ENCODE measurements at regions not wholly inside any gene's neighbourhood (a gene's known extent, or its start where the extent isn't known, plus 50 kb on each side); places are given as distances from the start of the nearest gene placed in this dataset.

GRCh38 chr19:13556552-13556951, 50.3 kb upstream of the CACNA1A start (continued):
- TF ChIP-seq, protein P1, sequence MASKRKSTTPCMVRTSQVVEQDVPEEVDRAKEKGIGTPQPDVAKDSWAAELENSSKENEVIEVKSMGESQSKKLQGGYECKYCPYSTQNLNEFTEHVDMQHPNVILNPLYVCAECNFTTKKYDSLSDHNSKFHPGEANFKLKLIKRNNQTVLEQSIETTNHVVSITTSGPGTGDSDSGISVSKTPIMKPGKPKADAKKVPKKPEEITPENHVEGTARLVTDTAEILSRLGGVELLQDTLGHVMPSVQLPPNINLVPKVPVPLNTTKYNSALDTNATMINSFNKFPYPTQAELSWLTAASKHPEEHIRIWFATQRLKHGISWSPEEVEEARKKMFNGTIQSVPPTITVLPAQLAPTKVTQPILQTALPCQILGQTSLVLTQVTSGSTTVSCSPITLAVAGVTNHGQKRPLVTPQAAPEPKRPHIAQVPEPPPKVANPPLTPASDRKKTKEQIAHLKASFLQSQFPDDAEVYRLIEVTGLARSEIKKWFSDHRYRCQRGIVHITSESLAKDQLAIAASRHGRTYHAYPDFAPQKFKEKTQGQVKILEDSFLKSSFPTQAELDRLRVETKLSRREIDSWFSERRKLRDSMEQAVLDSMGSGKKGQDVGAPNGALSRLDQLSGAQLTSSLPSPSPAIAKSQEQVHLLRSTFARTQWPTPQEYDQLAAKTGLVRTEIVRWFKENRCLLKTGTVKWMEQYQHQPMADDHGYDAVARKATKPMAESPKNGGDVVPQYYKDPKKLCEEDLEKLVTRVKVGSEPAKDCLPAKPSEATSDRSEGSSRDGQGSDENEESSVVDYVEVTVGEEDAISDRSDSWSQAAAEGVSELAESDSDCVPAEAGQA (IDR thresholded peaks at IDR 0.05; ENCODE audit: low read depth), result no peak
- TF ChIP-seq, protein P1 (CRISPR knock-in tag; IDR thresholded peaks at IDR 0.05; ENCODE audit: borderline replicate concordance), result no peak
- no peak for TF ChIP-seq NR1H2 (CRISPR knock-in tag; IDR thresholded peaks at IDR 0.05; ENCODE audit: borderline replicate concordance, low read depth)
- no peak for TF ChIP-seq ZMAT3 (CRISPR knock-in tag; conservative IDR thresholded peaks at IDR 0.05)

Data from HepG2 (cell line).